Stimulated activated naive CD8-positive, alpha-beta T cell treated with anti-CD3 and anti-CD28 coated beads, Interleukin-15, amount 100 ng/mL, for 72 hours (primary cell): ENCODE measurements at regions not wholly inside any gene's neighbourhood (a gene's known extent, or its start where the extent isn't known, plus 50 kb on each side); places are given as distances from the start of the nearest gene placed in this dataset.

Experiments used
- ATAC-seq: fragments of 150-1000 bp; cut with Tn5 transposase; 2 replicates; pipeline ENCODE4 v1.10.0; 2021; ENCODE audit warnings: mild to moderate bottlenecking, moderate library complexity
- DNase-seq, 2 donors: peaks; one replicate each; pipeline ENCODE4 v3.0.0; 2021 to 2022
- H3K27ac Mint-ChIP-seq, 2 donors: one replicate each; pipeline ENCODE4 v1.8.0; 2022; ENCODE audit warnings: mild to moderate bottlenecking in 2 of 2, mixed read lengths in 2 of 2, moderate library complexity in 2 of 2
- H3K27me3 Mint-ChIP-seq: one replicate; pipeline ENCODE4 v1.8.0; 2022; ENCODE audit warnings: mixed read lengths
- H3K4me1 Mint-ChIP-seq: one replicate; pipeline ENCODE4 v1.8.0; 2022; ENCODE audit warnings: mild to moderate bottlenecking, mixed read lengths
- H3K4me3 Mint-ChIP-seq, 2 donors: one replicate each; pipeline ENCODE4 v1.8.0; 2022; ENCODE audit warnings: mild to moderate bottlenecking in 2 of 2, mixed read lengths in 2 of 2, moderate library complexity in 1 of 2
- H3K9me3 Mint-ChIP-seq, 2 donors: one replicate each; pipeline ENCODE4 v1.8.0; 2022; ENCODE audit warnings: mixed read lengths in 2 of 2

GRCh38 chr4:10184501-10184938, 67.9 kb upstream of the WDR1 start:
- Mint-ChIP-seq H3K27ac (peak overlapping the region in 1 of 2 donors; percentile 59), H3K4me3 (no peak overlapping the region), H3K9me3 (peaks cover 6 to 11% of the 10 kb centered on the region in 2 donors), H3K4me1 (peaks cover 37% of the 10 kb centered on the region), H3K27me3 (no peaks in the 10 kb centered on the region)
- no peak for DNase-seq
- ATAC-seq, result no peak

GRCh38 chr4:10184041-10184440, 67.4 kb upstream of the WDR1 start:
- H3K9me3 Mint-ChIP-seq, result peaks cover 10 to 11% of the 10 kb centered on the region in 2 donors
- H3K27me3 Mint-ChIP-seq, result no peaks in the 10 kb centered on the region

GRCh38 chr4:10183462-10183861, 66.9 kb upstream of the WDR1 start:
- Mint-ChIP-seq H3K4me3 (peak overlapping the region in 1 of 2 donors; percentile 18), H3K9me3 (peaks cover 10 to 11% of the 10 kb centered on the region in 2 donors), H3K27ac (peak overlapping the region in 1 of 2 donors; percentile 87), H3K4me1 (peaks cover 37% of the 10 kb centered on the region), H3K27me3 (no peaks in the 10 kb centered on the region)
- ATAC-seq (peak; percentile 44), DNase-seq (peak in 1 of 2 donors; percentile 21)

More at GRCh38 chr4:10184041-10184440, 67.4 kb upstream of the WDR1 start:
- Mint-ChIP-seq H3K4me1 (peaks cover 37% of the 10 kb centered on the region), H3K4me3 (no peak overlapping the region), H3K27ac (no peak overlapping the region)
- ATAC-seq (no peak), DNase-seq (no peak)

GRCh38 chr4:10182446-10183424, 66.1 kb upstream of the WDR1 start:
- H3K27ac Mint-ChIP-seq, result peak overlapping the region in 1 of 2 donors; percentile 87

GRCh38 chr4:10181745-10182445, 65.3 kb upstream of the WDR1 start:
- Mint-ChIP-seq H3K9me3 (peaks cover 10 to 11% of the 10 kb centered on the region in 2 donors), H3K4me3 (no peak overlapping the region), H3K4me1 (peaks cover 37% of the 10 kb centered on the region), H3K27ac (peak overlapping the region; percentile 81 to 93), H3K27me3 (no peaks in the 10 kb centered on the region)
- ATAC-seq (peak; percentile 5), DNase-seq (no peak)

More at GRCh38 chr4:10182446-10183424, 66.1 kb upstream of the WDR1 start:
- H3K4me3 Mint-ChIP-seq, result no peak overlapping the region
- DNase-seq (peak in 1 of 2 donors; percentile 42), ATAC-seq (peak; percentile 40)
- no peaks in the 10 kb centered on the region for H3K27me3 Mint-ChIP-seq
- H3K9me3 Mint-ChIP-seq, result peaks cover 10 to 11% of the 10 kb centered on the region in 2 donors
- H3K4me1 Mint-ChIP-seq, result peaks cover 37% of the 10 kb centered on the region

GRCh38 chr4:10180927-10181744, 64.5 kb upstream of the WDR1 start:
- H3K27me3 Mint-ChIP-seq, result no peaks in the 10 kb centered on the region
- H3K27ac Mint-ChIP-seq, result peak overlapping the region; percentile 81 to 93
- DNase-seq (peak; percentile 29 to 58), ATAC-seq (peak; percentile 97)
- peaks cover 10 to 11% of the 10 kb centered on the region in 2 donors for H3K9me3 Mint-ChIP-seq
- peaks cover 37% of the 10 kb centered on the region for H3K4me1 Mint-ChIP-seq
- H3K4me3 Mint-ChIP-seq, result peak overlapping the region; percentile 24 to 56

- ATAC-seq, result peak; percentile 38
- peaks cover 37% of the 10 kb centered on the region for H3K4me1 Mint-ChIP-seq
- H3K27ac Mint-ChIP-seq, result peak overlapping the region; percentile 79 to 93
- H3K9me3 Mint-ChIP-seq, result peaks cover 10 to 11% of the 10 kb centered on the region in 2 donors
- no peaks in the 10 kb centered on the region for H3K27me3 Mint-ChIP-seq
- DNase-seq, result no peak
- H3K4me3 Mint-ChIP-seq, result no peak overlapping the region
Measured at GRCh38 chr4:10180603-10180926, 64.0 kb upstream of the WDR1 start.

- Mint-ChIP-seq H3K27ac (peak overlapping the region in 1 of 2 donors; percentile 52), H3K4me3 (no peak overlapping the region), H3K4me1 (peaks cover 37% of the 10 kb centered on the region), H3K9me3 (peaks cover 10 to 11% of the 10 kb centered on the region in 2 donors), H3K27me3 (no peaks in the 10 kb centered on the region)
- ATAC-seq (no peak), DNase-seq (no peak)
Measured at GRCh38 chr4:10179957-10180602, 63.5 kb upstream of the WDR1 start.

- Mint-ChIP-seq H3K27ac (no peak overlapping the region), H3K9me3 (peaks cover 10 to 11% of the 10 kb centered on the region in 2 donors), H3K4me1 (peaks cover 33% of the 10 kb centered on the region), H3K27me3 (no peaks in the 10 kb centered on the region), H3K4me3 (no peak overlapping the region)
- DNase-seq (no peak), ATAC-seq (no peak)
Measured at GRCh38 chr4:10178763-10179162, 62.2 kb upstream of the WDR1 start.

GRCh38 chr4:10175626-10176025, 59.0 kb upstream of the WDR1 start:
- ATAC-seq (no peak), DNase-seq (no peak)
- Mint-ChIP-seq H3K4me3 (no peak overlapping the region), H3K27me3 (peaks cover 8% of the 10 kb centered on the region), H3K27ac (no peak overlapping the region), H3K4me1 (peaks cover 4% of the 10 kb centered on the region), H3K9me3 (peaks cover under 1 to 10% of the 10 kb centered on the region in 2 donors)

GRCh38 chr4:10173754-10174749, 57.5 kb upstream of the WDR1 start:
- H3K9me3 Mint-ChIP-seq, result no peaks in the 10 kb centered on the region
- ATAC-seq, result no peak
- H3K27ac Mint-ChIP-seq, result no peak overlapping the region
- H3K4me1 Mint-ChIP-seq, result no peaks in the 10 kb centered on the region
- H3K27me3 Mint-ChIP-seq, result peaks cover 8% of the 10 kb centered on the region
- no peak for DNase-seq
- H3K4me3 Mint-ChIP-seq, result no peak overlapping the region

- peaks cover 8% of the 10 kb centered on the region for H3K27me3 Mint-ChIP-seq
- DNase-seq, result no peak
- no peak for ATAC-seq
- H3K9me3 Mint-ChIP-seq, result no peaks in the 10 kb centered on the region
- H3K4me3 Mint-ChIP-seq, result no peak overlapping the region
- no peaks in the 10 kb centered on the region for H3K4me1 Mint-ChIP-seq
- no peak overlapping the region for H3K27ac Mint-ChIP-seq
Measured at GRCh38 chr4:10173037-10173753, 56.6 kb upstream of the WDR1 start.

- Mint-ChIP-seq H3K9me3 (no peaks in the 10 kb centered on the region), H3K27me3 (peaks cover 8% of the 10 kb centered on the region), H3K27ac (no peak overlapping the region), H3K4me1 (no peaks in the 10 kb centered on the region), H3K4me3 (no peak overlapping the region)
- DNase-seq (no peak), ATAC-seq (no peak)
Measured at GRCh38 chr4:10172278-10172921, 55.8 kb upstream of the WDR1 start.
